C1 segment of cervical spinal cord (tissue), 14 donors: ENCODE measurements at regions not wholly inside any gene's neighbourhood (a gene's known extent, or its start where the extent isn't known, plus 50 kb on each side); places are given as distances from the start of the nearest gene placed in this dataset.
"Not testable (repeated sequence)": the region's sequence is repeated elsewhere in the genome, so short reads cannot be mapped to it uniquely, and the experiment has no call there.

ENCODE experiments used
- DNase-seq, 14 donors: peaks; one replicate each; lab custom pipeline; 2025; lab: John Stamatoyannopoulos, UW

GRCh38 chr17:63249256-63250004, 196.7 kb downstream of the CYB561 start:
- no peak for DNase-seq

GRCh38 chr17:63250830-63251229, 195.3 kb downstream of the CYB561 start:
- DNase-seq: no peak

GRCh38 chr17:63258785-63259184, 187.3 kb downstream of the CYB561 start:
- no peak for DNase-seq

GRCh38 chr17:63262751-63263476, 183.2 kb downstream of the CYB561 start:
- DNase-seq: no peak

GRCh38 chr17:63265526-63265925, 180.6 kb downstream of the CYB561 start:
- no peak for DNase-seq

GRCh38 chr17:63267846-63268245, 178.3 kb downstream of the CYB561 start:
- no peak for DNase-seq

- DNase-seq: no peak
Observed at GRCh38 chr17:63268827-63269226, 177.3 kb downstream of the CYB561 start.

GRCh38 chr17:63270610-63271009, 175.5 kb downstream of the CYB561 start:
- no peak for DNase-seq

- DNase-seq: no peak
Observed at GRCh38 chr17:63274146-63274545, 172.0 kb downstream of the CYB561 start.

- DNase-seq: no peak
Observed at GRCh38 chr17:63275318-63275970, 170.7 kb downstream of the CYB561 start.

- DNase-seq: no peak
Observed at GRCh38 chr17:63275971-63276745, 169.9 kb downstream of the CYB561 start.

GRCh38 chr17:63276821-63277220, 169.3 kb downstream of the CYB561 start:
- DNase-seq: no peak

GRCh38 chr17:63277629-63278028, 168.5 kb downstream of the CYB561 start:
- no peak for DNase-seq

- no peak for DNase-seq
Observed at GRCh38 chr17:63278728-63279442, 167.2 kb downstream of the CYB561 start.

GRCh38 chr17:63279498-63280230, 166.4 kb downstream of the CYB561 start:
- no peak for DNase-seq

GRCh38 chr17:63282455-63282854, 163.7 kb downstream of the CYB561 start:
- no peak for DNase-seq

- DNase-seq: no peak
Observed at GRCh38 chr17:63285551-63285950, 160.6 kb downstream of the CYB561 start.

- DNase-seq: no peak
Observed at GRCh38 chr17:63286254-63286653, 159.9 kb downstream of the CYB561 start.

- DNase-seq: not testable (repeated sequence)
Observed at GRCh38 chr17:63287006-63287405, 159.1 kb downstream of the CYB561 start.

GRCh38 chr17:63289931-63290330, 156.2 kb downstream of the CYB561 start:
- DNase-seq: no peak
